Peyer's patch (tissue), 4 donors: ENCODE measurements at regions not wholly inside any gene's neighbourhood (a gene's known extent, or its start where the extent isn't known, plus 50 kb on each side); places are given as distances from the start of the nearest gene placed in this dataset.

Experiments
- DNase-seq, 3 donors: peaks; one replicate each; pipeline ENCODE4 v3.0.0-alpha.2; 2017 to 2019
- H3K27ac ChIP-seq, 4 donors: fragments of 200-600 bp; sonication (generic); one replicate each; pipeline ENCODE4 v1.5.1; 2016 to 2019
- H3K27me3 ChIP-seq, 2 donors: fragments of 200-600 bp; sonication (generic); one replicate each; pipeline ENCODE4 v1.5.1; 2019
- H3K36me3 ChIP-seq, 3 donors: fragments of 200-600 bp; sonication (generic); one replicate each; pipeline ENCODE4 v1.5.1; 2016 to 2019
- H3K4me1 ChIP-seq, 4 donors: fragments of 200-600 bp; sonication (generic); one replicate each; pipeline ENCODE4 v1.5.1; 2016 to 2019
- H3K4me3 ChIP-seq, 4 donors: fragments of 200-600 bp; sonication (generic); 1 replicate in 3 of 4; 2 replicates in 1 of 4; pipeline ENCODE4 v1.5.1; 2016 to 2019; ENCODE audit warnings: mild to moderate bottlenecking in 1 of 4
- H3K9me3 ChIP-seq, 4 donors: fragments of 200-600 bp; sonication (generic); one replicate each; pipeline ENCODE4 v1.5.1; 2016 to 2019; ENCODE audit warnings: mild to moderate bottlenecking in 1 of 4
- POLR2A ChIP-seq, 2 donors: fragments of 450-650 bp; IDR thresholded peaks; one replicate each; pipeline ENCODE4 v1.5.1; 2017; ENCODE audit warnings: antibody characterized with exemption in 2 of 2, mild to moderate bottlenecking in 2 of 2, moderate library complexity in 2 of 2
- TF ChIP-seq, protein P1 (sequence below), 6 experiments: fragments of 450-650 bp in 4 of 6; fragments of 200-600 bp in 2 of 6; sonication (generic) in 1 of 6; IDR thresholded peaks; one replicate each; pipeline ENCODE4 v1.5.1; 2017 to 2019; ENCODE audit warnings: antibody characterized with exemption in 6 of 6, mild to moderate bottlenecking in 3 of 6, moderate library complexity in 1 of 6

DNA sequence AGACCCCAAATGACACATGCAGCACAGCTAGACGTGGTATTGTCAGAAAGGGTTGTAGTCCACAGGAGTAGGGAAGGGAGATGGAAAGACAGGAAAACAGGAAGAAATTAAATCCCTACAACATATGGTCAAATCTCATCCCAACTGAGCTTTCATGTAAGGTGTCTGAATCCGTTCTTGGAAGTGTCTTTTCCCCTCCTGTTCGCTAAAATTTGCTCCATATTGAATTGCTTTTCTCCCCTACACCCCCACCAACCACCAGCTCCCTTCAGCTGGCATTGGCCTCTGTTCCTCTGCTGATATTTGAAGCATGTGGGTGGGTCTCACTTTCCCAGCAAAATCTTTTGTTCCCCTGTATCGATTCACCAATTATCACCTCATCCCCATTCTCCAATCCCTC is 376.2 kb upstream of the WWC1 start:
- no peak overlapping the region for H3K4me3 ChIP-seq
- TF ChIP-seq, protein P1, sequence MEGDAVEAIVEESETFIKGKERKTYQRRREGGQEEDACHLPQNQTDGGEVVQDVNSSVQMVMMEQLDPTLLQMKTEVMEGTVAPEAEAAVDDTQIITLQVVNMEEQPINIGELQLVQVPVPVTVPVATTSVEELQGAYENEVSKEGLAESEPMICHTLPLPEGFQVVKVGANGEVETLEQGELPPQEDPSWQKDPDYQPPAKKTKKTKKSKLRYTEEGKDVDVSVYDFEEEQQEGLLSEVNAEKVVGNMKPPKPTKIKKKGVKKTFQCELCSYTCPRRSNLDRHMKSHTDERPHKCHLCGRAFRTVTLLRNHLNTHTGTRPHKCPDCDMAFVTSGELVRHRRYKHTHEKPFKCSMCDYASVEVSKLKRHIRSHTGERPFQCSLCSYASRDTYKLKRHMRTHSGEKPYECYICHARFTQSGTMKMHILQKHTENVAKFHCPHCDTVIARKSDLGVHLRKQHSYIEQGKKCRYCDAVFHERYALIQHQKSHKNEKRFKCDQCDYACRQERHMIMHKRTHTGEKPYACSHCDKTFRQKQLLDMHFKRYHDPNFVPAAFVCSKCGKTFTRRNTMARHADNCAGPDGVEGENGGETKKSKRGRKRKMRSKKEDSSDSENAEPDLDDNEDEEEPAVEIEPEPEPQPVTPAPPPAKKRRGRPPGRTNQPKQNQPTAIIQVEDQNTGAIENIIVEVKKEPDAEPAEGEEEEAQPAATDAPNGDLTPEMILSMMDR (IDR thresholded peaks at IDR 0.05): no peak
- no peak for TF ChIP-seq POLR2A (IDR thresholded peaks at IDR 0.05)
- no peak overlapping the region for H3K27ac ChIP-seq
- no peaks in the 10 kb centered on the region for H3K9me3 ChIP-seq
- H3K36me3 ChIP-seq: no peaks in the 10 kb centered on the region
- DNase-seq: no peak
- H3K27me3 ChIP-seq: no peaks in the 10 kb centered on the region
- no peaks in the 10 kb centered on the region for H3K4me1 ChIP-seq

DNA sequence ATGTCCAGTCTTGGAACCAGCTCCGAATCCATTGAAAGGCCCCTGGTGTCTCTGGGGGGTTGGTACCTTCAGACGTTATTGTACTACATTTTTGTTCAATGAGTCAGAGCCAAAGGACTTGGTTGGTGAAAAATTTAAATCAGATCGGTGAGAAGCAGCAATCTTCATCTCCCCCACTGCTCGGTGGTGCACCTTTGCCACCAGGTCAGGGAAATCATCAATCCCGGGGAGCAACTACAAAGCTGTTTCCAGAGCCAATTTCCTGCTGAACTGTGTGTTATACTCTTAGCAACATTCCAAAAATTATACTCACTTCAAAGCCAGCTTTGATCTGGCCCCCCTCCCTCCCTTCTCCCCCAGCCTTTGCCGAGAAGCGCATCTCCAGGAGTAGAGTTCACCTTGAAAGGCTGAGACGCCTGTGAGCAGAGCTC is 375.2 kb upstream of the WWC1 start:
- Histone ChIP-seq H3K4me1 (no peaks in the 10 kb centered on the region), H3K4me3 (no peak overlapping the region), H3K36me3 (no peaks in the 10 kb centered on the region), H3K9me3 (no peaks in the 10 kb centered on the region), H3K27me3 (no peaks in the 10 kb centered on the region), H3K27ac (no peak overlapping the region)
- TF ChIP-seq, protein P1 (IDR thresholded peaks at IDR 0.05): no peak
- TF ChIP-seq POLR2A (IDR thresholded peaks at IDR 0.05): no peak
- no peak for DNase-seq

DNA sequence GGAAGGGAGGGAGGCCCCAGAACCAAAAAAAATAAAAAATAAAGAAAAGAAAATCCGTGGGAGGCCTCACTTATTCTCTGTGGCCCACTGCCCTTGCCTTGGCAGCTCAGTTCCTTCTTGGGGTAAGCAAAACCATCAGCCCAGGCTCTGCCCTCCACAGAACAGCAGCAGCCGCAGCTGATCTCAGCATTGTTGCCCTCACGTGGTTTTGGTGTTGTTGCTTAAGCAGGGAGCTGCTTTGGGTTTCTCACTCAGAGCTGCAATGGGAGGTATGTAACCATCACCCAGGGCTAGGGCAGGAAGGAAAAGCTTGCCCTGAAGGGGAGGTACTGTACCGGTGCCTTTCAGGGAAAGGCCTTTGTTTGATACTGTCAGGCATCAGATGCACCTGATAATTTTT is 374.7 kb upstream of the WWC1 start:
- DNase-seq: peak in 1 of 3 donors; percentile 46
- no peak overlapping the region for H3K4me3 ChIP-seq
- H3K27me3 ChIP-seq: no peaks in the 10 kb centered on the region
- H3K36me3 ChIP-seq: no peaks in the 10 kb centered on the region
- no peaks in the 10 kb centered on the region for H3K9me3 ChIP-seq
- H3K27ac ChIP-seq: no peak overlapping the region
- TF ChIP-seq POLR2A (IDR thresholded peaks at IDR 0.05): no peak
- TF ChIP-seq, protein P1 (IDR thresholded peaks at IDR 0.05): no peak
- no peaks in the 10 kb centered on the region for H3K4me1 ChIP-seq

DNA sequence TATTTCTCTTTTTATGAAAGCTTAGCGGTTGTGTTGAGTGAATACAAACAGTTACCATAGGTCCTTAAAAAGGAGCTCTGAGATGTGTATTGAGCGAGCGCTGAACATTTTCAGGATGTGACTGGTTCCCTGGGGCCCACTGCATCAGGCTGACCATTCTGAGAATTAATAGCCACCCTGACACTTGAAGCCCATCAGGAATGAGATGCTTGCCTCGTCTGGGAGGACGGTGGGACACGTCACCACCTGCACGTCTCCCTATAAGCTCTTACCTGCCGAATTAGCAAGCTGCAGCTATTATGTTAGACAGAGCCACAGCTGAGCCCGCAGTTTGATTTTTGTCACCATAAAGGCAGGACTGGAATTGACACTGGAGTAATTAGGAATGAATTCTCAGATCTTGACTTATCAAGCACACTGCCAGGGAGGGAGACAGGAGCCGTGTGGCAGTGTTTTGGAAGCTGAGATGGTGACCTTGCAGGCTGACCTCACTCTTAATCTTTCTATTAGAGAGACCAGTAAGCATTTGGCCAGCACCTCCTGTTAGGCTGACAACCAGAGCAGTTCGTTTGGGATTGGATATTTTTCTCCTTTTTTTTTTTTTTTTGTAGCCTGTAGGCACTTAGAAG is 373.1 kb upstream of the WWC1 start:
- Histone ChIP-seq H3K36me3 (no peaks in the 10 kb centered on the region), H3K4me1 (no peaks in the 10 kb centered on the region), H3K9me3 (no peaks in the 10 kb centered on the region), H3K4me3 (no peak overlapping the region), H3K27me3 (no peaks in the 10 kb centered on the region), H3K27ac (no peak overlapping the region)
- DNase-seq: no peak
- TF ChIP-seq POLR2A (IDR thresholded peaks at IDR 0.05): no peak
- TF ChIP-seq, protein P1 (IDR thresholded peaks at IDR 0.05): no peak

DNA sequence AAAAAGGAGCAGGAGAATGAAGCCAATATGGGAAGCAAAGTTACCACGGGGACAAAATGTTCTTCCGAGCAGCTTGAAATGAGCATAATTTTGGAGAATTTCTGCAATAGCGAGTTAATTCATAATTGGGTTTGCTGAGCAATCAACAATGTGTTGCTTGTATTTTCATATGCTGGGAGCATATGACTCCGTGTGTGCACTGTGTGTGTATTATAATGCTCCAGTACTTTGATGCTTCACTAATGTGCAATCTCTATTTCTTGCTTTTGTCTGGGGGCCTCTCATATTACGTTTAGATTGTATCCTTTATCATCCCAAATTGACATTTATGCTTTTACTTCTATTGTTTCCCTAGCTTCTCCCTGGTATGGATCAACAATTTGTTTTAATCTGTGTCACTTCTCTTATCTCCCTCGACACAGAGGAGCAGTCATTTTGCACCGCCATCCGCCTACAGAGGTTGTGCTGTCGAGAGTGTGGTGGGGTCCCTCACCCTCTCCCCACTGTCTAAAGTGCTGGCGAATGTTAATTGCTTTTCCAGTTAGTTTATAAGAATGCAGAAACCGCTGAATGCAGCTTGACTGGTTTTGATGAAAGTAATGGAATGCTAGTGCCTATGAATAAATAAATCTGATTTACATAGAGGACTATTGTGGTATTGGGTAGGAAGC is 372.5 kb upstream of the WWC1 start:
- no peak for DNase-seq
- Histone ChIP-seq H3K4me1 (no peaks in the 10 kb centered on the region), H3K27ac (no peak overlapping the region), H3K9me3 (no peaks in the 10 kb centered on the region), H3K36me3 (no peaks in the 10 kb centered on the region), H3K27me3 (no peaks in the 10 kb centered on the region), H3K4me3 (no peak overlapping the region)
- TF ChIP-seq POLR2A (IDR thresholded peaks at IDR 0.05): no peak
- TF ChIP-seq, protein P1 (IDR thresholded peaks at IDR 0.05): no peak
